ENCODE measurements at regions not wholly inside any gene's neighbourhood (a gene's known extent, or its start where the extent isn't known, plus 50 kb on each side); places are given as distances from the start of the nearest gene placed in this dataset.
A peak's percentile ranks its signal among the peaks of the same experiment; 100 is the strongest.

GRCh38 chr3:109994853-109995252 lies 657.5 kb upstream of the DPPA4 start:
- H2AFZ ChIP-seq (ENCODE audit: low read length), result no peak overlapping the region
- H3K4me2 ChIP-seq (ENCODE audit: insufficient read depth, insufficient read length, low read length), result no peak overlapping the region
- Mint-ChIP-seq H3K4me1 (peaks cover 0 to 2% of the 10 kb centered on the region in 2 experiments; a peak in 1 of 4 replicates), H3K27ac (0 out of 7 replicates have a peak overlapping the region, but pooled peaks of 1 of the 3 experiments have one; percentile 35), H3K36me3 (ENCODE audit: insufficient read depth in 1 of 3, low read depth in 3 of 3) (peaks cover 0 to 6% (median 0%) of the 10 kb centered on the region in 3 experiments; a peak in 1 of 7 replicates), H3K27me3 (ENCODE audit: low read depth) (no peaks in the 10 kb centered on the region), H3K4me3 (no peak overlapping the region), H3K9me3 (peaks cover 2 to 8% of the 10 kb centered on the region in 2 experiments)
- H2BK5ac ChIP-seq (ENCODE audit: insufficient read length, low read length), result no peak overlapping the region
- no peaks in the 10 kb centered on the region for H3K27me3 ChIP-seq (ENCODE audit: insufficient read depth, low read length)
- no peak overlapping the region for H4K5ac ChIP-seq (ENCODE audit: insufficient read length, low read depth, low read length)
- H3K56ac ChIP-seq (ENCODE audit: insufficient read length, low read depth, low read length), result no peak overlapping the region
- H2BK20ac ChIP-seq (ENCODE audit: low read depth, low read length, poor library complexity, severe bottlenecking), result no peak overlapping the region
- H3K14ac ChIP-seq (ENCODE audit: insufficient read depth, low read length), result no peak overlapping the region
- H2BK12ac ChIP-seq (ENCODE audit: insufficient read length, low read depth, low read length), result no peak overlapping the region
- no peak overlapping the region for H3K4ac ChIP-seq (ENCODE audit: low read depth, low read length)
- no peak overlapping the region for H4K8ac ChIP-seq (replicated peaks; ENCODE audit: insufficient read length, low read depth, low read length)
- H3K79me2 ChIP-seq (ENCODE audit: insufficient read depth, low read length), result no peaks in the 10 kb centered on the region
- no peak overlapping the region for H2BK15ac ChIP-seq (ENCODE audit: low read depth, low read length)
- no peak overlapping the region for H2AK5ac ChIP-seq (ENCODE audit: insufficient read length, low read length)
- no peak for DNase-seq
- no peaks in the 10 kb centered on the region for H3K4me1 ChIP-seq (ENCODE audit: insufficient read depth, low read length)
- H2BK120ac ChIP-seq (ENCODE audit: low read depth, low read length, poor library complexity, severe bottlenecking), result no peak overlapping the region
- no peak overlapping the region for H3T11ph ChIP-seq (ENCODE audit: low read length)
- H3K23ac ChIP-seq (ENCODE audit: insufficient read length, low read depth, low read length), result no peak overlapping the region
- WGBS (ENCODE audit: extremely low coverage, insufficient read length, low lambda C conversion rate), result no CpG with 5 or more reads among the region's 9 CpGs
- no peak overlapping the region for H3K18ac ChIP-seq (ENCODE audit: insufficient read length, low read depth, low read length)
- no peak overlapping the region for H3K27ac ChIP-seq (ENCODE audit: insufficient read length, low read depth, low read length)
- no peak overlapping the region for H3K9ac ChIP-seq (ENCODE audit: extremely low read depth, insufficient read length, low read length)
- H3K9me3 ChIP-seq (ENCODE audit: control insufficient read depth, low read depth, low read length), result no peaks in the 10 kb centered on the region
- H3K79me1 ChIP-seq (ENCODE audit: insufficient read depth, low read depth, low read length, poor library complexity, severe bottlenecking), result no peaks in the 10 kb centered on the region
- no peaks in the 10 kb centered on the region for H4K20me1 ChIP-seq (ENCODE audit: control insufficient read depth, insufficient read depth, insufficient read length)
- H3K23me2 ChIP-seq (ENCODE audit: insufficient read length, low read depth, low read length, poor library complexity, severe bottlenecking), result no peaks in the 10 kb centered on the region
- TF ChIP-seq CTCF (conservative IDR thresholded peaks at IDR 0.05), result no peak
- no peak overlapping the region for H4K91ac ChIP-seq (ENCODE audit: insufficient read length, low read depth, low read length)

Data from H9 (cell line).